ENCODE measurements at regions not wholly inside any gene's neighbourhood (a gene's known extent, or its start where the extent isn't known, plus 50 kb on each side); places are given as distances from the start of the nearest gene placed in this dataset.

DNA sequence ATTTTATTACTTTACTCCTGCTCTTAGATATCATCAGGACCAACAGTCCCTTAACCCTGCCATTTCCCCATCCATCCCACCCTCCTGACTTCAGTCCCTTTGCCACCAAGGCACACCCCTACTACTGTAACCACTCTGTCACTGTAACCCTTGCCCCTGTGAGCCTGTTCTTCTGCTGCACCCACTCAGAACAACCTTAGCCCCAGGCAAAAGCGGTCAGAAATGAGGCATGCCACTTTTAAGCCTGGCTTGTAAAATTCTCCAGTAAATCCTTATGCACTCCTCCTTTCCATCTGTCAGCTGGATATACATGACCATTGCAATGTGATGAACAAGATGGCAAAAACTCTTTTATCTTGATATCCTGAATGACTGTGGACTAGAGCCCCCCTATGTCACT lies 555.0 kb upstream of the PLXNA2 start:
- Histone ChIP-seq H4K20me1 (ENCODE audit: low read depth, low read length) (no peaks in the 10 kb centered on the region), H3F3A (ENCODE audit: insufficient read depth) (no peaks in the 10 kb centered on the region), H3K36me3 (ENCODE audit: low read length) (no peaks in the 10 kb centered on the region), H3K4me3 (ENCODE audit: insufficient read depth, low read length, poor library complexity, severe bottlenecking) (no peak overlapping the region), H3K79me2 (ENCODE audit: insufficient read depth, low read length) (no peaks in the 10 kb centered on the region), H3K9ac (ENCODE audit: low read length) (no peak overlapping the region), H3K9me2 (replicated peaks; ENCODE audit: insufficient read depth, low read length) (no peaks in the 10 kb centered on the region), H2AFZ (ENCODE audit: low read depth, low read length, severe bottlenecking) (no peak overlapping the region), H3K27ac (ENCODE audit: low read depth, low read length) (no peak overlapping the region), H3K27me3 (ENCODE audit: low read length) (no peaks in the 10 kb centered on the region), H3K9me3 (ENCODE audit: insufficient read depth, low read length) (no peaks in the 10 kb centered on the region), H3K4me2 (ENCODE audit: low read depth, low read length, poor library complexity, severe bottlenecking) (no peak overlapping the region)
- TF ChIP-seq EZH2phosphoT487 (conservative IDR thresholded peaks at IDR 0.05; ENCODE audit: low read length) = no peak
- TF ChIP-seq, protein P1, sequence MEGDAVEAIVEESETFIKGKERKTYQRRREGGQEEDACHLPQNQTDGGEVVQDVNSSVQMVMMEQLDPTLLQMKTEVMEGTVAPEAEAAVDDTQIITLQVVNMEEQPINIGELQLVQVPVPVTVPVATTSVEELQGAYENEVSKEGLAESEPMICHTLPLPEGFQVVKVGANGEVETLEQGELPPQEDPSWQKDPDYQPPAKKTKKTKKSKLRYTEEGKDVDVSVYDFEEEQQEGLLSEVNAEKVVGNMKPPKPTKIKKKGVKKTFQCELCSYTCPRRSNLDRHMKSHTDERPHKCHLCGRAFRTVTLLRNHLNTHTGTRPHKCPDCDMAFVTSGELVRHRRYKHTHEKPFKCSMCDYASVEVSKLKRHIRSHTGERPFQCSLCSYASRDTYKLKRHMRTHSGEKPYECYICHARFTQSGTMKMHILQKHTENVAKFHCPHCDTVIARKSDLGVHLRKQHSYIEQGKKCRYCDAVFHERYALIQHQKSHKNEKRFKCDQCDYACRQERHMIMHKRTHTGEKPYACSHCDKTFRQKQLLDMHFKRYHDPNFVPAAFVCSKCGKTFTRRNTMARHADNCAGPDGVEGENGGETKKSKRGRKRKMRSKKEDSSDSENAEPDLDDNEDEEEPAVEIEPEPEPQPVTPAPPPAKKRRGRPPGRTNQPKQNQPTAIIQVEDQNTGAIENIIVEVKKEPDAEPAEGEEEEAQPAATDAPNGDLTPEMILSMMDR (IDR thresholded peaks at IDR 0.05; ENCODE audit: insufficient read depth, low read length, poor library complexity, severe bottlenecking) = no peak

DNA sequence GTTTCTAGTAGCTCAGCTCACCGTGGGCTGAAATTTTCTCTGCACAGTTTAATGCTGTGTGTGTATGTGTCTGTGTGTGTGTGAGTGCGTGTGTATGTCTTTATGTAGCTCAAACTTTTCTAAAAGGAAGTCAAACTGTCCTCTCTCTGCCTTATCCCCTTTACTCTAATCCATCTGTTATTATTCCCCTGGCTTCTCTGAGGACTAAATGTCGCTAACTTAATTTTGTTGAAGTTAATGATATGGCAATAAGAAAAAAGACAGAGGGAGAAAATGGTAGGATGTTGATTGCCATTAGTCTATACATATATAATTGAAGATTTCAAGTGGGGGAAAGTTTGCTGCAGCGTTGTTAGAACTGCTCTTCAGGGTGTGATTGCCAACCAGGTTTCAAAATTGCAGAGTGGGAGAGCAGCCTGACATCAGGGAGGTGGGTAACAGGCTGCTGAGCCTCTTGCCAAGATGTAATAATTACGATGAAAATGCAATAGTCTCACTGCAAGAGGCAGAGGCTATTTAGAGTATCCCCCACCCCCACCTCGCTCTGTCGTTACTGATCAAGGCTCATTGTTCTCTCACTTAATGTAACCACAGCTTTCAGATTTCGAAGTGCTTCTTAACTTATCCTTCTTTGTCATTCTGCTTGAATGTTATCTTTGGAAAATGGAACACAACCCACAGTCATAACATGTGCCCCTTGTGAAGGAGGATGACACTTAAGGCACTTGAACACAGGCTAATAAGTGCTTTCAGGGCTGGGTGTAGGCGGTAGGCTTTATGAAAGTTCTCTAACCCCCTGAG lies 559.0 kb upstream of the PLXNA2 start:
- Histone ChIP-seq H3K79me2 (ENCODE audit: insufficient read depth, low read length) (no peaks in the 10 kb centered on the region), H3K27ac (ENCODE audit: low read depth, low read length) (no peak overlapping the region), H4K20me1 (ENCODE audit: low read depth, low read length) (no peaks in the 10 kb centered on the region), H3K9ac (ENCODE audit: low read length) (no peak overlapping the region), H2AFZ (ENCODE audit: low read depth, low read length, severe bottlenecking) (no peak overlapping the region), H3K27me3 (ENCODE audit: low read length) (no peaks in the 10 kb centered on the region), H3K9me3 (ENCODE audit: insufficient read depth, low read length) (no peaks in the 10 kb centered on the region), H3K4me3 (ENCODE audit: insufficient read depth, low read length, poor library complexity, severe bottlenecking) (no peak overlapping the region), H3K4me2 (ENCODE audit: low read depth, low read length, poor library complexity, severe bottlenecking) (no peak overlapping the region), H3K9me2 (replicated peaks; ENCODE audit: insufficient read depth, low read length) (no peaks in the 10 kb centered on the region), H3K36me3 (ENCODE audit: low read length) (no peaks in the 10 kb centered on the region), H3F3A (ENCODE audit: insufficient read depth) (no peaks in the 10 kb centered on the region)
- TF ChIP-seq EZH2phosphoT487 (conservative IDR thresholded peaks at IDR 0.05; ENCODE audit: low read length) = no peak
- TF ChIP-seq, protein P1 (IDR thresholded peaks at IDR 0.05; ENCODE audit: insufficient read depth, low read length, poor library complexity, severe bottlenecking) = no peak

DNA sequence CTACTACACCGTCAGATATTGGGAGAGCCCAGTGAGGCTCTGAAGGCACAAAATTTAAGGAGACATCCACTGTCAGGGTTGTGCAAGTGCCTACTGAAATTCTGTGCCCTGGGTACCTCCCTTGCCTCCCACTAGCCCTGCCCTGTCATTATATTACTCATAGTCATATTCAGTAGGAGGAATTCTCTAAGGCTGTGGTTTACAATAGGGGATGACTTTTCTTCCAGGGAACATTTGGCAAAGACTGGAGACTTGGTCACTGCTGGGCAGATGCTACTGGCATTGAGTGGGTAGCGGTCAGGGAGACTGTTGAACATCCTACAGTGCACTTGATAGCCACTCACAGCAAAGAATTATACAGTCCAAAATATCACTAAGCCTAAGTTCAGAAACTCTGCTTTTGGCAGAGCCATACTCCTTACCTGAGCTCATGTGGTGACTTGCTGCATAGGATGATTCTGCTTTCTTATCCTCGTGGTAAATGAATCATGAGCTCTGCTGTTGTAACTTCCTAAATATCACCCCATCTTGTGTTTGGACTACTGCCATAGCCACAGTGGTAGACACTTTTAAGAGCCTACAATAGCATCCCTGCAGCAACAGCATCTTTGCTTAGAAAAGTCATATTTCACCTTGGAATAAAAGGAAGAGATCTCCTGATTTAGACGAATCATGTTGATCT lies 563.4 kb upstream of the PLXNA2 start:
- no peak overlapping the region for H3K27ac ChIP-seq (ENCODE audit: low read depth, low read length)
- H3K36me3 ChIP-seq (ENCODE audit: low read length) = no peaks in the 10 kb centered on the region
- H2AFZ ChIP-seq (ENCODE audit: low read depth, low read length, severe bottlenecking) = no peak overlapping the region
- H4K20me1 ChIP-seq (ENCODE audit: low read depth, low read length) = no peaks in the 10 kb centered on the region
- no peak overlapping the region for H3K4me3 ChIP-seq (ENCODE audit: insufficient read depth, low read length, poor library complexity, severe bottlenecking)
- H3K9me3 ChIP-seq (ENCODE audit: insufficient read depth, low read length) = no peaks in the 10 kb centered on the region
- H3K27me3 ChIP-seq (ENCODE audit: low read length) = no peaks in the 10 kb centered on the region
- no peak overlapping the region for H3K9ac ChIP-seq (ENCODE audit: low read length)
- TF ChIP-seq, protein P1 (IDR thresholded peaks at IDR 0.05; ENCODE audit: insufficient read depth, low read length, poor library complexity, severe bottlenecking) = no peak
- TF ChIP-seq EZH2phosphoT487 (conservative IDR thresholded peaks at IDR 0.05; ENCODE audit: low read length) = no peak
- H3K4me2 ChIP-seq (ENCODE audit: low read depth, low read length, poor library complexity, severe bottlenecking) = no peak overlapping the region
- no peaks in the 10 kb centered on the region for H3K9me2 ChIP-seq (replicated peaks; ENCODE audit: insufficient read depth, low read length)
- no peaks in the 10 kb centered on the region for H3F3A ChIP-seq (ENCODE audit: insufficient read depth)
- H3K79me2 ChIP-seq (ENCODE audit: insufficient read depth, low read length) = no peaks in the 10 kb centered on the region

Data from SU-DHL-6 (cell line).